ENCODE measurements at regions not wholly inside any gene's neighbourhood (a gene's known extent, or its start where the extent isn't known, plus 50 kb on each side); places are given as distances from the start of the nearest gene placed in this dataset.
A peak's percentile ranks its signal among the peaks of the same experiment; 100 is the strongest.

- H4K20me1 ChIP-seq (replicated peaks in 1 of 2; ENCODE audit: control insufficient read depth in 1 of 2, insufficient read depth in 2 of 2, low read length in 2 of 2), result no peaks in the 10 kb centered on the region
- H3K18ac ChIP-seq (ENCODE audit: extremely low read depth, low read length), result 0 out of 2 replicates have a peak overlapping the region, but pooled peaks have one; percentile 4
- H2BK15ac ChIP-seq (ENCODE audit: low read length), result 0 out of 2 replicates have a peak overlapping the region, but pooled peaks have one; percentile 63
- H2BK12ac ChIP-seq (ENCODE audit: low read depth, low read length), result no peak overlapping the region
- no peak overlapping the region for H4K5ac ChIP-seq (ENCODE audit: insufficient read length, low read depth, low read length)
- no peak overlapping the region for H2BK120ac ChIP-seq (replicated peaks; ENCODE audit: low read depth, low read length)
- H4K91ac ChIP-seq (replicated peaks; ENCODE audit: insufficient read length, low read length), result no peak overlapping the region
- H3K36me3 ChIP-seq (ENCODE audit: control insufficient read depth in 2 of 4, insufficient read depth in 4 of 4, low read length in 3 of 4), result no peaks in the 10 kb centered on the region
- H2AK5ac ChIP-seq (ENCODE audit: low read depth, low read length), result no peak overlapping the region; the same call in 1 of the 2 replicates
- no peaks in the 10 kb centered on the region for H3K9me3 ChIP-seq (ENCODE audit: insufficient read depth in 2 of 2, low read depth in 1 of 2, low read length in 1 of 2)
- no peak overlapping the region for H3K14ac ChIP-seq (ENCODE audit: insufficient read length)
- H3K23me2 ChIP-seq (ENCODE audit: low read depth, low read length), result no peaks in the 10 kb centered on the region
- no peak overlapping the region for H3K4ac ChIP-seq (replicated peaks; ENCODE audit: insufficient read length, low read depth, low read length)
- H3K23ac ChIP-seq (ENCODE audit: insufficient read length), result no peak overlapping the region
- peaks cover 0 to 2% (median 0%) of the 10 kb centered on the region in 4 experiments; a peak in 2 of 7 replicates for H3K4me1 ChIP-seq (replicated peaks in 1 of 4; ENCODE audit: control insufficient read depth in 3 of 4, insufficient read depth in 4 of 4, low read length in 3 of 4)
- POLR2A ChIA-PET (ENCODE audit: partially characterized antibody), result no interaction called here
- no peak overlapping the region for H2BK20ac ChIP-seq (ENCODE audit: low read length)
- no peaks in the 10 kb centered on the region for H3K79me1 ChIP-seq (ENCODE audit: low read depth, low read length)
- no peak overlapping the region for H4K8ac ChIP-seq (ENCODE audit: extremely low read depth, insufficient read depth, low read length)
- H3K4me2 ChIP-seq (ENCODE audit: insufficient read depth in 1 of 2, low read depth in 2 of 2, low read length in 2 of 2), result no peak overlapping the region
- CTCF ChIA-PET (ENCODE audit: partially characterized antibody), result interaction anchor here (2.0 to 2.1 kb wide), 2 partner anchors 13 to 137 kb away, joined by 5 to 7 read pairs; no protein-coding TSS in a partner anchor
- H3K56ac ChIP-seq (replicated peaks; ENCODE audit: insufficient read length, low read depth, low read length), result no peak overlapping the region
- H2BK5ac ChIP-seq (ENCODE audit: low read depth, low read length), result no peak overlapping the region
- H3K4me3 ChIP-seq (ENCODE audit: extremely low read depth in 1 of 4, insufficient read depth in 2 of 4, low read depth in 3 of 4, low read length in 4 of 4), result no peak overlapping the region
- no peak overlapping the region for H3K9ac ChIP-seq (replicated peaks in 1 of 4; ENCODE audit: extremely low read depth in 1 of 4, low read depth in 3 of 4, low read length in 3 of 4)
- no peaks in the 10 kb centered on the region for H3K27me3 ChIP-seq (replicated peaks in 1 of 4; ENCODE audit: control insufficient read depth in 3 of 4, extremely low read depth in 1 of 4, insufficient read depth in 3 of 4, low read length in 3 of 4)
- H3K79me2 ChIP-seq (ENCODE audit: control insufficient read depth in 1 of 2, insufficient read depth in 2 of 2, low read length in 2 of 2), result no peaks in the 10 kb centered on the region
- 89% methylated on average over 2 of the region's 2 CpGs; no CpG with 5 or more reads in 1 of the 2 experiments for WGBS, 2 experiments (ENCODE audit: extremely low coverage in 1 of 2, insufficient coverage in 1 of 2, insufficient read length in 1 of 2, insufficient replicate concordance in 2 of 2, low coverage in 1 of 2, low lambda C conversion rate in 2 of 2, missing lambda C conversion rate in 1 of 2)
- no peak overlapping the region for H2AFZ ChIP-seq (ENCODE audit: low read length)
- FAIRE-seq (no peak), DNase-seq (ENCODE audit: low read depth in 1 of 2, low spot score in 2 of 2) (no peak)
- H3K27ac ChIP-seq (ENCODE audit: low read depth, low read length), result no peak overlapping the region
- TF ChIP-seq KDM5A (IDR thresholded peaks at IDR 0.05; ENCODE audit: low read length), result no peak
- no peak for TF ChIP-seq RBBP5 (IDR thresholded peaks at IDR 0.05; ENCODE audit: borderline replicate concordance, low read depth, low read length)
- no peak for TF ChIP-seq RAD21 (IDR thresholded peaks at IDR 0.05 in 1 of 2, conservative IDR thresholded peaks at IDR 0.05 in 1 of 2; ENCODE audit: low read depth in 2 of 2, low read length in 2 of 2)
- no peak for TF ChIP-seq CBX5 (IDR thresholded peaks at IDR 0.05; ENCODE audit: low read depth, low read length)
- TF ChIP-seq POLR2A (IDR thresholded peaks at IDR 0.05; ENCODE audit: control extremely low read depth in 1 of 2, low read depth in 2 of 2, low read length in 2 of 2), result no peak
- no peak for TF ChIP-seq RFX5 (IDR thresholded peaks at IDR 0.05; ENCODE audit: borderline replicate concordance, low read depth, low read length)
- TF ChIP-seq, protein P1, sequence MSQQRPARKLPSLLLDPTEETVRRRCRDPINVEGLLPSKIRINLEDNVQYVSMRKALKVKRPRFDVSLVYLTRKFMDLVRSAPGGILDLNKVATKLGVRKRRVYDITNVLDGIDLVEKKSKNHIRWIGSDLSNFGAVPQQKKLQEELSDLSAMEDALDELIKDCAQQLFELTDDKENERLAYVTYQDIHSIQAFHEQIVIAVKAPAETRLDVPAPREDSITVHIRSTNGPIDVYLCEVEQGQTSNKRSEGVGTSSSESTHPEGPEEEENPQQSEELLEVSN (IDR thresholded peaks at IDR 0.05), result no peak
- TF ChIP-seq JUN (IDR thresholded peaks at IDR 0.05; ENCODE audit: low read depth, low read length), result no peak
- TF ChIP-seq CBX8 (IDR thresholded peaks at IDR 0.05; ENCODE audit: borderline replicate concordance, low read depth, low read length), result no peak
- no peak for TF ChIP-seq KDM4A (IDR thresholded peaks at IDR 0.05; ENCODE audit: low read depth, low read length, severe bottlenecking)
- no peak for TF ChIP-seq SUZ12 (IDR thresholded peaks at IDR 0.05; ENCODE audit: low read length)
- no peak for TF ChIP-seq NANOG (IDR thresholded peaks at IDR 0.05; ENCODE audit: insufficient read depth, low read depth, low read length, poor library complexity, severe bottlenecking)
- no peak for TF ChIP-seq CREB1 (IDR thresholded peaks at IDR 0.05)
- TF ChIP-seq, protein P2, sequence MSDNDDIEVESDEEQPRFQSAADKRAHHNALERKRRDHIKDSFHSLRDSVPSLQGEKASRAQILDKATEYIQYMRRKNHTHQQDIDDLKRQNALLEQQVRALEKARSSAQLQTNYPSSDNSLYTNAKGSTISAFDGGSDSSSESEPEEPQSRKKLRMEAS (IDR thresholded peaks at IDR 0.05), result no peak
Measured at GRCh38 chr18:41768467-41768866, 186.6 kb upstream of the PIK3C3 start.

All from H1 (cell line).